ENCODE measurements at regions not wholly inside any gene's neighbourhood (a gene's known extent, or its start where the extent isn't known, plus 50 kb on each side); places are given as distances from the start of the nearest gene placed in this dataset.

DNA sequence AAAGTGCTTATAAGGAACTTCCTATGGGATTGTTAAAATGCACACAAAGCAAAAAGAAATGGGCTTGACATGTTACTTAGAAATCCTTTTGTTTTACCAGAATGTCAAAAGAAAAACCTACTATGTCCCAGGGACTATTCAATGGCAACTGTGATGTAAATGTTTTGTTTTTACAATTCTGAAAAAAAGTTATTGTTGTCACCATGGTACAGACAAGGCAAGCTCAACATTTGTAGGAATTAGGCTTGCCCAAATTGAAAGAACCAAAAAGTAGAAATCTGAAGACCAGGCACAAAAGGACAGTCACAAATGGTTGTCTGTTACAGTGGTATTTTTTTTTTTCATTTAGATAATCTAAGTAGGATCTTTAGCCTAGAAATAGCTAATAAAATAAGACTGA, 638.6 kb downstream of the STPG2 start:
- TF ChIP-seq, protein P1, sequence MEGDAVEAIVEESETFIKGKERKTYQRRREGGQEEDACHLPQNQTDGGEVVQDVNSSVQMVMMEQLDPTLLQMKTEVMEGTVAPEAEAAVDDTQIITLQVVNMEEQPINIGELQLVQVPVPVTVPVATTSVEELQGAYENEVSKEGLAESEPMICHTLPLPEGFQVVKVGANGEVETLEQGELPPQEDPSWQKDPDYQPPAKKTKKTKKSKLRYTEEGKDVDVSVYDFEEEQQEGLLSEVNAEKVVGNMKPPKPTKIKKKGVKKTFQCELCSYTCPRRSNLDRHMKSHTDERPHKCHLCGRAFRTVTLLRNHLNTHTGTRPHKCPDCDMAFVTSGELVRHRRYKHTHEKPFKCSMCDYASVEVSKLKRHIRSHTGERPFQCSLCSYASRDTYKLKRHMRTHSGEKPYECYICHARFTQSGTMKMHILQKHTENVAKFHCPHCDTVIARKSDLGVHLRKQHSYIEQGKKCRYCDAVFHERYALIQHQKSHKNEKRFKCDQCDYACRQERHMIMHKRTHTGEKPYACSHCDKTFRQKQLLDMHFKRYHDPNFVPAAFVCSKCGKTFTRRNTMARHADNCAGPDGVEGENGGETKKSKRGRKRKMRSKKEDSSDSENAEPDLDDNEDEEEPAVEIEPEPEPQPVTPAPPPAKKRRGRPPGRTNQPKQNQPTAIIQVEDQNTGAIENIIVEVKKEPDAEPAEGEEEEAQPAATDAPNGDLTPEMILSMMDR (IDR thresholded peaks at IDR 0.05 in 4 of 5, conservative IDR thresholded peaks at IDR 0.05 in 1 of 5) = no peak
- TF ChIP-seq POLR2A (IDR thresholded peaks at IDR 0.05) = no peak
